C4-2B (cell line): ENCODE measurements at regions not wholly inside any gene's neighbourhood (a gene's known extent, or its start where the extent isn't known, plus 50 kb on each side); places are given as distances from the start of the nearest gene placed in this dataset.

Experiments used
- H3K27ac ChIP-seq: fragments of 450-650 bp; 2 replicates; pipeline ENCODE4 v1.5.1; 2017
- ZFX ChIP-seq: fragments of 450-650 bp; IDR thresholded peaks from 2 replicates; pipeline ENCODE4 v1.6.1; 2017
- TF ChIP-seq, protein P1 (sequence below): fragments of 450-650 bp; conservative IDR thresholded peaks from 2 replicates; pipeline ENCODE4 v1.5.1; 2017; ENCODE audit warnings: mild to moderate bottlenecking

GRCh38 chr4:42824278-42824977, 68.1 kb upstream of the GRXCR1 start:
- TF ChIP-seq, protein P1, sequence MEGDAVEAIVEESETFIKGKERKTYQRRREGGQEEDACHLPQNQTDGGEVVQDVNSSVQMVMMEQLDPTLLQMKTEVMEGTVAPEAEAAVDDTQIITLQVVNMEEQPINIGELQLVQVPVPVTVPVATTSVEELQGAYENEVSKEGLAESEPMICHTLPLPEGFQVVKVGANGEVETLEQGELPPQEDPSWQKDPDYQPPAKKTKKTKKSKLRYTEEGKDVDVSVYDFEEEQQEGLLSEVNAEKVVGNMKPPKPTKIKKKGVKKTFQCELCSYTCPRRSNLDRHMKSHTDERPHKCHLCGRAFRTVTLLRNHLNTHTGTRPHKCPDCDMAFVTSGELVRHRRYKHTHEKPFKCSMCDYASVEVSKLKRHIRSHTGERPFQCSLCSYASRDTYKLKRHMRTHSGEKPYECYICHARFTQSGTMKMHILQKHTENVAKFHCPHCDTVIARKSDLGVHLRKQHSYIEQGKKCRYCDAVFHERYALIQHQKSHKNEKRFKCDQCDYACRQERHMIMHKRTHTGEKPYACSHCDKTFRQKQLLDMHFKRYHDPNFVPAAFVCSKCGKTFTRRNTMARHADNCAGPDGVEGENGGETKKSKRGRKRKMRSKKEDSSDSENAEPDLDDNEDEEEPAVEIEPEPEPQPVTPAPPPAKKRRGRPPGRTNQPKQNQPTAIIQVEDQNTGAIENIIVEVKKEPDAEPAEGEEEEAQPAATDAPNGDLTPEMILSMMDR, result no peak
- TF ChIP-seq ZFX, result no peak
- no peak overlapping the region for H3K27ac ChIP-seq

DNA sequence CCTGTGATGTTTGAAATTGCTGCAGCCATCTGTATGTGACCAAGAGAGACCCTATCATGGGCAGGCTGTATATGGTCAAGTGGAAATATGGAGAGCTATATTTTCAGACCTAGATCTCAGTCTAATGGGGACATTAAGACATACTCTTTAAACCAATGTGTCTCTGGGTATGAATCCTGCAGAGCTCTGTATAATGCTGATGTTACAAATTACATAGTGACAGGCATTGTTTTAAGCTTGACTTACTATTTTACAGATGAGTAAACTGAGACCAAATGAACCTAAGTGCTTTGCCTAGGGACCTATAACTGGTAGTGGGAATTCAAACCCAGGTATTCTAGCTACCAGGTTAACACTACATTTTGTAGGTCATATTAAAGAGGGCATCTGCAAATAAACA, 71.3 kb upstream of the GRXCR1 start:
- no peak overlapping the region for H3K27ac ChIP-seq
- TF ChIP-seq ZFX, result no peak
- TF ChIP-seq, protein P1, result no peak

DNA sequence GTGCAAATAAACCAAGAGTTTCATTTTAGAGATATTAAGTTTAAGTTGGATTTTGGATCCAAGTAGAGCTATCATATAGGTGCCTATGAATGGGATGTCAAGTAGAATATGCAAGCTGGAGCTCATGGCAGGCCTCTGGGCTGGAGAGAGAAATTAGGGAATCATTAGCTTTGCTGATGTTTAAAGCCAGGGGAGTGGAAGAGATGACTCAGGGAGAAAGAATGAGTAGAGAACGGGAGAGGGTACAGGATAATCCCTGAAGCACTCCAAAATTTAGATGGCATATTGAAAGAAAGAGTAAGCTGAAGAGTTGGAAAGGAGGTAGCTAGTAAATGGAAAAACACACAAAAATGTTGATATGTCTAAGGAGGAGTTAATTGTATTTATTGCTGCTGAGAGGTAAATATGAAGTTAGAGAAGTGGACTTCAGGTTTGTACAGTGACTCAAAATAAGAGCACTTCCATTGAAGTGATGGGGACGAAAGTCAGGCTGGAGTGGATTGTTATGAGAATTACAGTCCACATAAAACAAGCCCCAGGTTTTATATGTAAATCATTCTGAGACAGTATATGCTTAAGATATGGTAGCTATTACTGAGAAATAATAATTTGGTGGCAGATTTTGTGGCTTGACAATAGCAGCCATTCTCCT, 72.5 kb upstream of the GRXCR1 start:
- H3K27ac ChIP-seq, result no peak overlapping the region
- TF ChIP-seq ZFX, result no peak
- TF ChIP-seq, protein P1, result no peak

- H3K27ac ChIP-seq, result no peak overlapping the region
Observed at GRCh38 chr4:42817913-42818312, 74.6 kb upstream of the GRXCR1 start.

GRCh38 chr4:42816880-42817400, 75.6 kb upstream of the GRXCR1 start:
- TF ChIP-seq, protein P1, result no peak
- no peak for TF ChIP-seq ZFX
- H3K27ac ChIP-seq, result no peak overlapping the region

More at GRCh38 chr4:42817913-42818312, 74.6 kb upstream of the GRXCR1 start:
- TF ChIP-seq, protein P1, result no peak
- TF ChIP-seq ZFX, result no peak

- TF ChIP-seq, protein P1, result no peak
- TF ChIP-seq ZFX, result no peak
- no peak overlapping the region for H3K27ac ChIP-seq
Observed at GRCh38 chr4:42816189-42816879, 76.2 kb upstream of the GRXCR1 start.
